ENCODE measurements at regions not wholly inside any gene's neighbourhood (a gene's known extent, or its start where the extent isn't known, plus 50 kb on each side); places are given as distances from the start of the nearest gene placed in this dataset.

- no peak for TF ChIP-seq CTCF (IDR thresholded peaks at IDR 0.05)
- TF ChIP-seq POLR2A (IDR thresholded peaks at IDR 0.05), result no peak
Observed at GRCh38 chr5:136726506-136726905, 361.2 kb upstream of the TRPC7 start.

Measured in lower leg skin (tissue), 3 donors.